Astrocyte of the cerebellum (primary cell): ENCODE measurements at regions not wholly inside any gene's neighbourhood (a gene's known extent, or its start where the extent isn't known, plus 50 kb on each side); places are given as distances from the start of the nearest gene placed in this dataset.

Experiments
- DNase-seq: peaks from one replicate; pipeline ENCODE4 v3.0.0-alpha.2; 2011; ENCODE audit warnings: low read depth
- H3K4me3 ChIP-seq: 2 replicates; pipeline ENCODE4 v1.5.1; 2011; ENCODE audit warnings: mild to moderate bottlenecking, low read depth, low read length, moderate library complexity
- CTCF ChIP-seq: IDR thresholded peaks from 2 replicates; pipeline ENCODE4 v1.5.1; 2012; ENCODE audit warnings: low read length, low read depth, moderate library complexity, mild to moderate bottlenecking; ENCODE audit errors: missing control alignments
- in situ Hi-C: cut with HindIII; loops from 2 replicates; pipeline ENCODE4 v1.10.0; 2017; ENCODE audit warnings: low sequenced_read_pairs

- in situ Hi-C loops, result no loop called here
- no peak for DNase-seq
- no peak for TF ChIP-seq CTCF
- no peak overlapping the region for H3K4me3 ChIP-seq
These were observed 261.7 kb upstream of the TCERG1L start for GRCh38 chr10:131573256-131573655.

- in situ Hi-C loops, result no loop called here
- no peak overlapping the region for H3K4me3 ChIP-seq
- no peak for TF ChIP-seq CTCF
- no peak for DNase-seq
These were observed 262.2 kb upstream of the TCERG1L start for GRCh38 chr10:131573707-131574106.

GRCh38 chr10:131574363-131574706, 262.8 kb upstream of the TCERG1L start:
- no peak for TF ChIP-seq CTCF
- in situ Hi-C loops, result no loop called here
- H3K4me3 ChIP-seq, result no peak overlapping the region
- no peak for DNase-seq

- no peak overlapping the region for H3K4me3 ChIP-seq
- in situ Hi-C loops, result no loop called here
- no peak for DNase-seq
- TF ChIP-seq CTCF, result no peak
These were observed 263.3 kb upstream of the TCERG1L start for GRCh38 chr10:131574707-131575430.

- TF ChIP-seq CTCF, result no peak
- no peak overlapping the region for H3K4me3 ChIP-seq
- no peak for DNase-seq
- in situ Hi-C loops, result no loop called here
These were observed 264.4 kb upstream of the TCERG1L start for GRCh38 chr10:131575877-131576276.

GRCh38 chr10:131576341-131577177, 265.0 kb upstream of the TCERG1L start:
- no peak overlapping the region for H3K4me3 ChIP-seq
- TF ChIP-seq CTCF, result no peak
- in situ Hi-C loops, result no loop called here
- no peak for DNase-seq
